Left renal pelvis (tissue), 4 donors: ENCODE measurements at regions not wholly inside any gene's neighbourhood (a gene's known extent, or its start where the extent isn't known, plus 50 kb on each side); places are given as distances from the start of the nearest gene placed in this dataset.
"Not testable (repeated sequence)": the region's sequence is repeated elsewhere in the genome, so short reads cannot be mapped to it uniquely, and the experiment has no call there.

Source experiments
- DNase-seq, 4 donors: peaks; one replicate each; pipeline ENCODE4 v3.0.0-alpha.2; 2013; ENCODE audit warnings: low read depth in 4 of 4, low spot score in 3 of 4

DNA sequence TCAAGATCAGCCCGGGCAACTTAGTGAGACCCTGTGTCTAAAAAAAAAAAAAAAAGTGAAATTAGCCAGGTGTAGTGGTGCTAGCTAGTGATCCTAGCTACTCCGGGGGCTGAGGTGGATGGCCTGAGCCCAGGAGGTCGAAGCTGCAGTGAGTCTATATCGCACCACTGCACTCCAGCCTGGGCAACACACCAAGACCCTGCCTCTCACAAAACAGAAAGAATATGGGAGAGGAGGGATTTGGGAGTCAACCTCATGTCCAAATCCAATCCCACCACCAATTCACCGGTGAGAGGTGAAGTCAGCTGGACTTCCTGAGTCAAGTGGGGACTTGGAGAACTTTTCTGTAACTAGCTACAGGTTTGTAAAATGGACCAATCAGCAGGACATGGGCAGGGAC is 80.5 kb upstream of the MFGE8 start:
- DNase-seq: no peak

DNA sequence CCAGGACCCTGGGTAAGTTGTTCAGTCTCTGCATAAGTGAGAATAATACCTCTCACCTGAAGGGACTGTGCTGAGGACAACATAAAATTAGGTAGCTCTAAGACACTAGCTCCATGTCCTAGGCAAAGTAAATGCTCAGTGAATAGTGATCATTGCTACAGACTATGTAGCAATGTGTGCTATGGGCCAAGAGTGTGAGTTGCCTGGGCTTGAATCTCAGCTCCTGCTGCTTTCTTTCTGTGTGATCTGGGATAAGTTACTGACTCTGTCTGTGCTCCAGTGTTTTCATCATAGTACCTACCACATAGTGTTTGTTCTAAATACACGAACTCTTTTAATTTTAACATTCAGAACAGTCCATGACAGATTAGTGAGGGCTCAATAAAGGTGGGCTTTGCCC is 81.1 kb upstream of the MFGE8 start:
- no peak for DNase-seq

DNA sequence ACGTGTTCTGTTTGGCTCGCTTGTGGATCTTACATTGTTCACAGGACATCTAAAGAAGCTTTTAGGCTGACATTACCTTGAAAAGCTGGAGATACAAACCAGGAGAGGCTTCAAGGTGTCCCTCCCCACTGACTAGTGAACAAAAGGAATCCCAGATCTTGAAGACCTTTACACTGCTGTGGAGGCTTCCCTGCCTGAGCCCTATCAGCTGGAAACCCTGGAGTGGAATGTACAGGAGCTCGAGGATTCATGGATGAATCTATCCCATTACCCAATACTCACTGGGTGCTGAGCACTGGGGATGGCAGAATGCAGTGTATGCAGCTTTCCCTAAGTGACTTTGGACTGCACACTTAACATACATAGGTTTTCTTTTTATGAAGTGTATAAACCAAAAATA is 82.3 kb upstream of the MFGE8 start:
- DNase-seq: no peak

DNA sequence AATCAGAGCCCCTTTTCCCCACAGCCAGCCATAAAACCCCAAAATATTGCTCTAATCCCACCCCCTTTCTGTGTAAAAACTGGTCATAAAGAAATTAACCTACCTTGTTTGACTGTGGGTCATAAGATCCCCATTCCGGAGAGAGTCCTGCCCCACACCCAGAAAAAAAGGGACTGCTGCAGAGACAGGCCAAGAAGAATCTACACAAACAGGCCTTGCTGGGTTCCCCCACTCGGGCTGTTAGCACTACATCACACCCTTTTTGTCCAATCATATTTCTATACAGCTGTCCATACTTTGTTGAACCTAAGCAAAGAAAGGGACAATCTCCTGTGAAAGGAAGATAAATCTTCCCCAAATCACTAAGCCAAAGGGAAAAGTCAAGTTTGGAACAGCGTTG is 84.4 kb upstream of the MFGE8 start:
- DNase-seq: no peak

DNA sequence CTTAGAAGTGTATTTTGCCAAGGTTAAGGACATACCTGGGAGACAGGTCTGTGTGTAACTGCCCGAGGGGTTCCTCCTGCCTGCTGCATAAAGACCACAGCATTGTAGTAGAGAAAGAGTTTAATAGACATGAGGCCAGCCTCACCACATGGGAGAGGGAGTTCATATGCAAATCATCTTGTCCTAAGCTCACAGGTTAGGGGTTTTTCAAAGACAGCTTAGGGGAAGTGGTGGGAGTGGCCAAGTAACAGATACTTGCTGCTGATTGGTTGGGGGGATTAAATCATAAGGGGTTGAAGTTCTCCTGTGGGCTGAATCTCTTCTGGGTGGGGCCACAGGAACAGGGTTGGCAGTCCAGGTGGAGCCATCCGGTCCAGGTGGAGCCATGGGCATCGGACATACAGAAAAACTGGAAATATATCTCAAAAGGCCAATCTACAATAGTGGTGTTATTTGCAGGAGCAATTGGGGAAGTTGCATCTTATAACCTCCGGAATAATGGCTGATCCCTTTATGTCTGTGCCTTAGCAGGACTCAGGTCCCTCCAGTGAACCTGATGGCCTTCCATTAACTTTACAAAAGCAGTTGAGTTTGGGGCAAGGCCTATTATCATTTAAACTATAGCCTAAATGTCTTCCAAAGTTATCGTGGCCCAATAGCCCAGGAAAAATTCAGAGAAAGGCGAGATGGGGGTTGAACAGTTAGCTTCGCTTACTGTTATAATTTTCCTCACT is 86.0 kb upstream of the MFGE8 start:
- DNase-seq: no peak

DNA sequence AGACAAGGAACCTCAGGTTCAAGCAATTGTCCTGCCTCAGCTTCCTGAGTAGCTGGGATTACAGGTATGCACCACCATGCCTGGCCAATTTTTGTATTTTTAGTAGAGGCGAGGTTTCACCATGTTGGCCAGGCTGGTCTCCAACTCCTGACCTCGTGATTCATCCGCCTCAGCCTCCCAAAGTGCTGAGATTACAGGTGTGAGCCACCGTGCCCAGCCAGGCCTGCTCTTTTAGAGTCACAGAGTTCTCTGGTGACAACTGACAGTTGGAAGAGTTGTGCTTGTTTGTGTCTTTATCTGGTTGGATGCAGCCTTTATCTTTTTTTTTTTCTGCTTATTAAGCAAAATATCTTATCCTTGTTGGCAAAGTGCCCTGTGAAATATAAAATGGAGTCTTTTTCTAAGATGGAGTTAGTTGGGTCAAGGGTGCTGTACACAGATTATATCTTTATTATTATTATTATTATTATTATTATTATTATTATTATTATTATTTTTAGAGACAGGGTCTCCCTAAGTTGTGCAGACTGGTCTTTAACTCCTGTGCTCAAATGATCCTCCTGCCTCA is 86.5 kb upstream of the ABHD2 start:
- DNase-seq: not testable (repeated sequence)

DNA sequence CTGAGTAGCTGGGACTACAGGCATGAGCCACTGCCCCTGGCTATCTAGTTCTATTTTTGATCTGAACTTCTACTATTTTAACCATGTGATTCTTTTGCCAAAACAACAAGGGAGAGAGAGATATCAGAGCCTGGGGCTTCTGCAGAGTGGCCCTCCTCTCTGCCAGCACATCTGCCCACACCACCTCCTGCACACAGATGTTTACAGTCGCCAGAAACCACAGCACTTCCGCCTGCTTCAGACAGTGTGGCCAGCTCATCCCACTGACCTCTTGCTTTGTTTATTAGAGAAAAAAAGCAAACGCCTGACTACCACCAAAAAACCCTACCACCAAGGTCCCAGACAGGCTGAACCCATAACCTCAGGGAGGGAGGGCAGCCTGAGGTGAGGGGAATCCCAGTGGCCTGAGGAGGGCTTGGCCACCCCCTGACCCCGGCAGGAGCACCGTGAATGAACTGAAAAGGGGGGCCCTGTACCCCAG is 85.9 kb upstream of the ABHD2 start:
- DNase-seq: no peak

DNA sequence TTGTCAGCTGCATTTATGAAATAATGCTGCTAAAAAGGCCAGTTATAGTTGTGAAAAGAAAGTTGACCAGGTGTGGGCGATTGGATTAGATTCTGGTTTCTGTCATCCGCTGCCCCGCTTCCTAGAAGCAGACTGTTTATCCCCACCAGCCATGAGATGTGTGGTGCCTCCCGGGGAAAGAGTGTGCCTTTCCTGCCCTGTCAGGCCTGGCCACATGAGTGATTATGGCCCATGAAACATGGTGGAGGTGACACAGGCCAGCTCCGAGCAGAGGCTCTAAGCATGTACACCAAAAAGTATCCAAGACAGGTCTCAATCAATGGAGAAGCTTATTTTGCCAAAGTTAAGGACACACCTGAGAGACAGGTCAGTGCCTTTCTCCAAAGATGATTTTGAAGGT is 85.4 kb upstream of the ABHD2 start:
- DNase-seq: no peak

DNA sequence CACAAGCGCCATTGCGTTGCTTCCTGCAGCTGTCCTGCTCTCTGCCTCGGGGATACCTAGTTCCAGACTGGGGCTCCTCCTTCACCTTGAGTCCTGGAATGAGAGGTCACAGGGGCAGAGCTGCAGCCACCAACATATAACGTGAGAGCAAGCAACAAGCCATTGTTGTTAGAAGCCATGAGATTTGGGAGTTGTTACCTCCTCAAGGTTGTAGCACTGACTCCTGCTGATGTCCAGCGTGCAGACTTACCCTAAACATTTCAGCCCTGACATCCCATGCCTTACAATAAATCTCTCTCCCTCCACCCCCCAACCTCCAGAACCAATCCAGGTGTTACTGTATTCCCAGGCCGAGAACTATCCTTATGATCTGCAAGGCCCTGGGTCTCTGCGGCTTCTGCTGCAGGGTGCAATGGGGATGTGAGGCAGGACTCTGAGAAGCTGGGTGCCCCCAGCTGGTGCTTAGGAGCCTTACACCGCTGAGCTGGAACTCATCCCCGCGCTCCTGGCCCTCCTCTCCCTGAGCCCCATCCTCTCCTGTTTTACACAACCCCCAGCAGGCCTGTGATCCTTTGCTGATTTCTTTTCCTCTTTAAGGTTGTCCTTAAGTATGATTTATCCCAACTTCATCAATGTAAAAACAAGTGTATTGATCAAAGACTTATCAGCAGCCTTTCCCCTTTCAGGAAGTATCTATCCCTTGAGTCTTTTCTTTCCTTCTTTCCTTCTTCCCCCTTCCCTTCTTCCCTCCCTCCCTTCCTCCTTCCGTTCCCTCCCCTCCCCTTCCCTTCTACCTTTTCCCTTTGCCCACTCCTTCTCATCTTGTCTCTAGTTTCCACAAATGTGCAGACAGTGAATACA is 84.2 kb upstream of the ABHD2 start:
- no peak for DNase-seq

DNA sequence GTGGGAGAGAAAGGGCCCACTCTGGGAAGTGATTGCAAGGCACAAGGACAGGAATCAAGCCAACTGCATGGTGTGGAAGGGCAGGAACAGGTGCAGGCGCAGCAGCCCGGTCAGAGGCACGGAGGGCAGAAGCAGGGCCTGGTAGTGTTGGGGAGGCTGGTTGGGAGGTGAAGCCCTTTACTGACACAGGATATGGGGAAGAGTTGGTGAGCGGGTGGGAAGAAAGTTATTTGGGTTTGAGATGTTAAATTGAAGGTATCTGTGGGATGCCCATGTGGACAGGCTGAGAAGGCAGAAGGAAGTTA is 83.6 kb upstream of the ABHD2 start:
- no peak for DNase-seq

DNA sequence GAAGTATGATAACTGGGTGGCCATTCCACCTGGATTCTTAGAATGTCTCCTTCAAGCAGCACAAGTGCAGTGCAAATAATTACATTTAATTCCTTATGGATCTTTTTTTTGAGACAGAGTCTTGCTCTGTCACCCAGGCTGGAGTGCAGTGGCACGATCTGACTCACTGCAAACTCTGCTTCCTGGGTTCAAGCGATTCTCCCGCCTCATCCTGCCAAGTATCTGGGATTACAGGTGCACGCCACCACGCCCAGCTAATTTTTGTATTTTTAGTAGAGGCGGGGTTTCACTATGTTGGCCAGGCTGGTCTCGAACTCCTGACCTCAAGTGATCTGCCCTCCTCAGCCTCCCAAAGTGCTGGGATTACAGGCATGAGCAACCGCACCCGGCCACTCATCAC is 80.7 kb upstream of the ABHD2 start:
- DNase-seq: not testable (repeated sequence)

DNA sequence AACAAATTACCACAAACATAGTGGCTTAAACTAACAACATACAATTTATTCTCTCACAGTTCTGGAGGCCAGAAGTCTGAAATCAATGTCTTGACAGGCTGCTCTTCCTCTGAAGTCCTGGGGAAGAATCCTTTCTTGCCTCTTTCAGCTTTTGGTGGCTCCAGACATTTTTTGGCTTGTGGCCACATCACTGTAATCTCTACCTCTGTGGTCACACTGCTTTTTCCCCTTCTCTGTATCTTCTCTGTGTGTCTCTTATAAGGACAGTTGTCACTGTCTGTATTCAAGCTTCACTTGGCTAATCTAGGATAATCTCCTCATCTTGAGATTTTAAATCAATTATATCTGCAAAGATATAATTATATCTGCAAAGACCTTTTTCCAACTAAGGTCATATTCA is 80.3 kb upstream of the ABHD2 start:
- no peak for DNase-seq

DNA sequence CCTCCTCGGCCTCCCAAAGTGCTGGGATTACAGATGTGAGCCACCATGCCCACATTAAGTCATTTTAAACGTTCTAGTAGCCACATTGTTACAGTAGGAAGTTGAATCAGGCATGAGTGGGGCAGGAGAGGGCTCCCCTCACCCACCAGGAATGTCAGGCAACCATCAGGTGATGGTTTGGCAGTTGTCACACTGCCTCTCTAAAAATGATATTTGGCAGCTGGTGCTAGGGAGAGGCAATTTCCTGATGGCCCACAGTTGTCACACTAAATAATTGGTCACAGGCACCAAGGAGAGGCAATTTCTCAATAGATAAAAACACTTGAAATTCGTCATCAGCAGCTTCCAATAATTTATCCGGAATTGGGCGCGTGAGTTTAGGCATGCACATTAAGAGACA is 79.2 kb upstream of the ABHD2 start:
- no peak for DNase-seq

DNA sequence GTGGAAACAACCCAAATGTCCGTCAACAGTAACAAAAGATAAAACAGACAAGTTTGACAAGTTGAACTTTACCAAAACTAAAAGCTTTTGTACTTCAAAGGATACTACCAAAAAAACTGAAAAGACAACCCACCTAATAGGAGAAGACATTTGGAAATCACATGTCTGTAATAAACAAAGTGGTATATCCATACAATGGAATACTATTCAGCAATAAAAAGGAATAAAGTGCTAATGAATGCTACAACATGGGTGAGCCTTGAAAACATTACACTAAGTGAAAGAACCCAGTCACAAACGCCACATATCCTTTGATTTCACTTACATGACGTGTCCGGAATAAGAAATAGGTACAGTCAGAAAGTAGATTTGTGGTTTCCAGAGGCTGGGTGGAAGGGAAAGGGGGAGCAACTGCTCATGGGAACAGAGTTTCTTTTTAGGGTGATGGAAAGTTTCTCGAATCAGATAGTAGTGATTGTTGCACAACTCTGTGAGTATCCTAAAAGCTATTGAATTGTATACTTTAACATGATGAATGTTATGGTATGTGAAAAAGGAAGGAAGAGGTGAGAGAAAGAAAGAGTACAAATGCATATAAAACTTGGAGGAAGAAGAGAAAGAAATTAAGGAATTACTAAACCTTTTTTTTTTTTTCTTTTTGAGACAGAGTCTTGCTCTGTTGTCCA is 72.7 kb upstream of the ABHD2 start:
- DNase-seq: no peak

DNA sequence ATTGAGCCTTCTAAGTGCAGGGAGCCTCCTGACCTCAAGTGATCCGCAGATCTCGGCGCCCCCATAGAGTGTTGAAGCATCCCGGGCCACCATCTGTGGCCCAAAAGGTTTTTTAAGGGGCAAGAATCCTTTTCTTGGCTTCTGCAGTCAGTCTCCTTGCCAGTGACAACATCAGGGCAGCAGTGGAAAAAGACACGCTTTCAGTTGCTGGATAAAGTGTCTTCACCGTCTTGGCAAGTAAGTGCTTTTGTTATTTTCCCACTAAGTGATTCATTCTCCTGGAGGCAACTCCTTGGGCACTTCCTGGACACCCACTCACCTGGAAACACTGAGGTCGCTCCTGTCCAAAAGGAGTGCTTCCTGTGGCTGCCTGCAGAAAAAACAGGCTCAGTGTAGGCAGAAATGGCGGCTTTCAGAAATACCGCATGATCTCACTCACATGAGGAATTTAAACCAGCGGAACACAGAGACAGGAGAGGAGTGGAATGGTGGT is 71.7 kb upstream of the ABHD2 start:
- DNase-seq: no peak

DNA sequence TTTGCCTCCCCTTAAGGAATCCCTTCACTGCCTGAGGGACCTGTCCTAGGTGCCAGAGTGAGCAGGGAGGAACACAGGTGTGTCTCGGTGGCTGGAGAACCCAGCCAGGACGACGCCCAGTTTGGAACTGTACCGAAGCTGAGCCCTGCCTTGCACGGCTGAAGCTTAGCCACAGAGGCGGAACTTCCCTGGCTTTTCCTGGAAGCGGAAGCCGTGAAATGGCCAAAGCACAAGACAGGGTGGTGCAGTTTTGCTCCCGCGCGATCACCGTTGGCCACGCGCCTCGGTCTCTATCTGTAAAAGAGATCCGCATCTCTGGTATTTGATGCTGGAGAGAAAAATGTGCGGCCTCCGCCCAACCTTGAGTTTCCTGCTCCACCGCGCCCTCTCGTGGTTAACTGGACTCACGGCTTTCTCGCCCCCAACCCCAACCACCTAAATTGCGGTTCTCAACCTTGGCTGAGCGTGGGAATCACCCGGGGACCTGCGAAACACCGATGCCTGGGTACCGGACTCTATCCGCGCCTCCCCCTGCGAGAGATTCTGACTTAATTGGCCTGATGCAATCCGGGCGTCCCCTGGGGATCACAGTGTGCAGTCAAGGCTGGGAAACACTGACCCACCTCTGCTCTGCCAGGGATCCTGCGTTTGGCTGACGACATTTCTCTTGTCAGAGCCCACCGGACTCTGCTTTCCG is 70.7 kb upstream of the ABHD2 start:
- peak; percentile 39 to 62 (median 50) for DNase-seq

DNA sequence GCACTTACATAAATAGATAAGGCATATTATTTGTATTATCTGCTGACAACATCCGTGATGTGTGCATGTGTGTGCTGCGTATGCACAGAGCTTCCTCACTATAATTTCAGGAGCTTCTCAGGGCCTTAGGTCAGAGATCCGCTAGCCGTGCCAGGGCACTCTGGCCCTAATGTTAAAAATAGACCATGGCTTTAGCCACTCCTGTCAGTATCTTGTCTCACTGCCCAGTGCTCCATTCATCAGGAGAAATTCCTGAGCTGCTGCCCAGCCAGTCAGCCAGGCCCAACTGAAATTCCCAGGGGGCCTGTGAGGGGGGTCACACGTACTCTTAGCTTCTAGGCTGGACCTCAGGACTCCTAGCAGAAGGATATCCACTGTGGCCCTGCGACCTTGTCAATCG is 70.0 kb upstream of the ABHD2 start:
- DNase-seq: no peak

DNA sequence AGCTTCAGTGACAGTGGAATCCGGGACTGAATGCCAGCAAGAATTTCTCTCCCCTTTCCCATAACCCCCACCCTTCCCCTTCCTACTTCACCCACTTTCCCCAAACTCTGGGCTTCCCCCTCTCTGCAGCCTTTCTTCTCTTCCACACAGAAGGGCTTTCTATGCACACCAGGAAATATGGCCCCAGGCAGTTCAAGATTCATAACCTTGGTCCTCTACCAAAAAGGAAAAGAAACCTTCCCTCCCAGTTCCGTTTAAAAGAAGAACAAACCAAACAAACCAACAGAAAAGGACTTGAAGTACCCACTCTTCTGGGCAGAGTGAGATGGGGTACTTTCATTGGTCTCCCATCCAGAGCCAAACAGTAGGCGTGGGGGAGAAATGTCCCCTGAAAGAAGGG is 68.8 kb upstream of the ABHD2 start:
- no peak for DNase-seq

DNA sequence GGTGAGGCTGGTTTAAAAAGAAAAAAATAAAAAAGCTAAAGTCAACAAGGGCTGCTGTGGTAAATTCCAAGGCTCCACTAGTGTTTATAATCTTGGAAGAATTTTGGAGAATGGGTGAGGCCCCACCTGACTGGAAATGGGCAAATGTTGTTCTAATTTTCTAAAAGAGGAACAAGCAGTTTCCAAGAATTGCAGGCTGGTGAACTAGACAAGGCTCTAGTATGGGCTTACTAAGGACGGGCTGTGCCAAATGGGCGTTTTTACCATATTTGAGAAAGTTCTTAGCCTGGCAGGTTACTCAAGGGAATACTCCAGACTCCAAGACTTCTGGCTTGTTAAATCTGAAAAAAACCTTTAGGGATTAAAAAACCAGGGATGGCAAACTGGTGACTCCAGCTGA is 67.0 kb upstream of the ABHD2 start:
- DNase-seq: no peak

DNA sequence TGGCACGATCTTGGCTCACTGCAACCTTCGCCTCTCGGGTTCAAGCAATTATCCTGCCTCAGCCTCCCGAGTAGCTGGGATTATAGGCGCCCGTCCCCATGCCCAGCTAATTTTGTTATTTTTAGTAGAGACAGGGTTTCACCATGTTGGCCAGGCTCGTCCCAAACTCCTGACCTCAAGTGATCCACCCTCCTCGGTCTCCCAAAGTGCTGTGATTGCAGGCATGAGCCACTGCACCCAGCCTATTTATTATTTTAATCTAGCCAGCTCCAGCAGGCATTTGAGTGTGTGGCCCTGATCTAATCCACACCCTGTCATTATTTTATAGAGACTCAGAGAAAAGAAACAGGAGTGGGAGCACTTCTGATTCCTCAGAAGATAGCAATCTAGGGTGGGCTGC is 66.4 kb upstream of the ABHD2 start:
- not testable (repeated sequence) for DNase-seq
